ENCODE measurements at regions not wholly inside any gene's neighbourhood (a gene's known extent, or its start where the extent isn't known, plus 50 kb on each side); places are given as distances from the start of the nearest gene placed in this dataset.

DNA sequence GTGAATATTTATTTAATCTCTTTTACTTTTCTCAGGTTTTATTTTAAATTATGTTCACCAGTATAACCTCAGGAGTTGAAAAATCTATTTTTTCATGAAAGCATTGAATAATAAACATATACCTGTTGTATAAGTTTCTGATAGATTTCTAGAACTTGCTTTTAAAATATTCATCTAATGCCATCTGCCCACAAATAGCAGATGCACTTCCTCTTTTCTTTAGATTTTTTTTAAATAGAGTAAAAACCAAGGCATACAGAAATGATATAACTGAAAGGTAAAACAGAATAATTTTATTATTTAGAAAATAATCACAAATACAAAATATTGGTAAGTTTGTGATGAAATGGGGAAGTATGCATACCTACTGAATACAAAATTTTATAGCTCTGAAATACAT, 130.7 kb upstream of the PRMT6 start:
- Histone ChIP-seq H3K4me2 (replicated peaks; ENCODE audit: low read depth, low read length, poor library complexity, severe bottlenecking) (no peak overlapping the region), H3K27ac (ENCODE audit: low read length in 2 of 2) (no peak overlapping the region), H4K20me1 (ENCODE audit: control insufficient read depth, insufficient read depth, low read length, poor library complexity, severe bottlenecking) (no peaks in the 10 kb centered on the region), H3K9ac (ENCODE audit: low read length) (no peak overlapping the region), H3K9me3 (ENCODE audit: control extremely low read depth in 1 of 3, control insufficient read depth in 2 of 3, insufficient read depth in 1 of 3, low read length in 2 of 3) (peaks cover 0 to 1% (median 0%) of the 10 kb centered on the region in 3 donors), H3K27me3 (replicated peaks in 1 of 4; ENCODE audit: control extremely low read depth in 1 of 4, control insufficient read depth in 3 of 4, insufficient read depth in 4 of 4, low read length in 3 of 4) (no peaks in the 10 kb centered on the region), H3K4me1 (ENCODE audit: control insufficient read depth in 2 of 2, insufficient read depth in 2 of 2, low read length in 2 of 2) (no peaks in the 10 kb centered on the region), H2AFZ (ENCODE audit: insufficient read depth, low read depth, low read length, poor library complexity, severe bottlenecking) (no peak overlapping the region), H3K79me2 (ENCODE audit: control insufficient read depth, insufficient read depth, low read length) (no peaks in the 10 kb centered on the region), H3K4me3 (ENCODE audit: control extremely low read depth in 1 of 5, extremely low read depth in 1 of 5, insufficient read depth in 1 of 5, low read depth in 2 of 5, low read length in 4 of 5) (no peak overlapping the region), H3K36me3 (replicated peaks in 1 of 2; ENCODE audit: control extremely low read depth in 1 of 2, control insufficient read depth in 1 of 2, extremely low read depth in 1 of 2, insufficient read depth in 2 of 2, low read length in 1 of 2) (no peaks in the 10 kb centered on the region)
- ATAC-seq (ENCODE audit: low read depth) (no peak), DNase-seq (no peak)
- no peaks in the 10 kb centered on the region for H3K4me1 Mint-ChIP-seq
- intact Hi-C loops (cut with micrococcal nuclease) = no loop called here
- H3K27me3 Mint-ChIP-seq = no peaks in the 10 kb centered on the region
- no peak overlapping the region for H3K4me3 Mint-ChIP-seq
- no peaks in the 10 kb centered on the region for H3K9me3 Mint-ChIP-seq (ENCODE audit: insufficient read depth)
- CTCF ChIA-PET = no interaction called here
- TF ChIP-seq CTCF (IDR thresholded peaks at IDR 0.05) = no peak
- no peak for TF ChIP-seq EZH2 (IDR thresholded peaks at IDR 0.05; ENCODE audit: borderline replicate concordance, insufficient read depth, low read depth, low read length, poor library complexity, severe bottlenecking)
- H3K27ac Mint-ChIP-seq = no peak overlapping the region
- POLR2A ChIA-PET = no interaction called here

- no peak overlapping the region for H3K9ac ChIP-seq (ENCODE audit: low read length)
- H3K79me2 ChIP-seq (ENCODE audit: control insufficient read depth, insufficient read depth, low read length) = no peaks in the 10 kb centered on the region
- H3K27me3 Mint-ChIP-seq = no peaks in the 10 kb centered on the region
- H3K9me3 ChIP-seq (ENCODE audit: control extremely low read depth in 1 of 3, control insufficient read depth in 2 of 3, insufficient read depth in 1 of 3, low read length in 2 of 3) = peaks cover 0 to 1% (median 0%) of the 10 kb centered on the region in 3 donors
- DNase-seq (no peak), ATAC-seq (ENCODE audit: low read depth) (no peak)
- H3K9me3 Mint-ChIP-seq (ENCODE audit: insufficient read depth) = no peaks in the 10 kb centered on the region
- H4K20me1 ChIP-seq (ENCODE audit: control insufficient read depth, insufficient read depth, low read length, poor library complexity, severe bottlenecking) = no peaks in the 10 kb centered on the region
- ChIA-PET POLR2A (no interaction called here), CTCF (no interaction called here)
- H3K27ac Mint-ChIP-seq = no peak overlapping the region
- no peaks in the 10 kb centered on the region for H3K27me3 ChIP-seq (replicated peaks in 1 of 4; ENCODE audit: control extremely low read depth in 1 of 4, control insufficient read depth in 3 of 4, insufficient read depth in 4 of 4, low read length in 3 of 4)
- H3K36me3 ChIP-seq (replicated peaks in 1 of 2; ENCODE audit: control extremely low read depth in 1 of 2, control insufficient read depth in 1 of 2, extremely low read depth in 1 of 2, insufficient read depth in 2 of 2, low read length in 1 of 2) = no peaks in the 10 kb centered on the region
- H3K4me1 ChIP-seq (ENCODE audit: control insufficient read depth in 2 of 2, insufficient read depth in 2 of 2, low read length in 2 of 2) = no peaks in the 10 kb centered on the region
- no peak overlapping the region for H2AFZ ChIP-seq (ENCODE audit: insufficient read depth, low read depth, low read length, poor library complexity, severe bottlenecking)
- no peaks in the 10 kb centered on the region for H3K4me1 Mint-ChIP-seq
- intact Hi-C loops (cut with micrococcal nuclease) = no loop called here
- H3K4me3 Mint-ChIP-seq = no peak overlapping the region
- TF ChIP-seq EZH2 (IDR thresholded peaks at IDR 0.05; ENCODE audit: borderline replicate concordance, insufficient read depth, low read depth, low read length, poor library complexity, severe bottlenecking) (no peak), CTCF (IDR thresholded peaks at IDR 0.05) (no peak)
- H3K27ac ChIP-seq (ENCODE audit: low read length in 2 of 2) = no peak overlapping the region
- no peak overlapping the region for H3K4me2 ChIP-seq (replicated peaks; ENCODE audit: low read depth, low read length, poor library complexity, severe bottlenecking)
- H3K4me3 ChIP-seq (ENCODE audit: control extremely low read depth in 1 of 5, extremely low read depth in 1 of 5, insufficient read depth in 1 of 5, low read depth in 2 of 5, low read length in 4 of 5) = no peak overlapping the region
- 71% methylated on average over 1 of the region's 5 CpGs for WGBS (ENCODE audit: insufficient coverage)
Measured at GRCh38 chr1:106926803-106927582, 129.5 kb upstream of the PRMT6 start.
